IPS-NIHi11 (cell line): ENCODE measurements at regions not wholly inside any gene's neighbourhood (a gene's known extent, or its start where the extent isn't known, plus 50 kb on each side); places are given as distances from the start of the nearest gene placed in this dataset.
"Not testable (repeated sequence)": the region's sequence is repeated elsewhere in the genome, so short reads cannot be mapped to it uniquely, and the experiment has no call there.

Source experiments
- DNase-seq: peaks from one replicate; pipeline ENCODE4 v3.0.0; 2012; ENCODE audit warnings: mixed read lengths, low spot score

- no peak for DNase-seq
Observed at GRCh38 chr2:129810521-129810920, 168.9 kb upstream of the RAB6C start.

- no peak for DNase-seq
Observed at GRCh38 chr2:129812071-129812470, 167.4 kb upstream of the RAB6C start.

GRCh38 chr2:129812654-129813053 lies 166.8 kb upstream of the RAB6C start:
- no peak for DNase-seq

- DNase-seq: no peak
Observed at GRCh38 chr2:129813404-129813803, 166.1 kb upstream of the RAB6C start.

- no peak for DNase-seq
Observed at GRCh38 chr2:129816813-129817574, 162.5 kb upstream of the RAB6C start.

- DNase-seq: no peak
Observed at GRCh38 chr2:129819855-129820254, 159.6 kb upstream of the RAB6C start.

- no peak for DNase-seq
Observed at GRCh38 chr2:129820908-129821307, 158.6 kb upstream of the RAB6C start.

GRCh38 chr2:129821445-129821844 lies 158.0 kb upstream of the RAB6C start:
- DNase-seq: no peak

- DNase-seq: no peak
Observed at GRCh38 chr2:129823044-129823443, 156.4 kb upstream of the RAB6C start.

- DNase-seq: peak; percentile 77
Observed at GRCh38 chr2:129827311-129828090, 152.0 kb upstream of the RAB6C start.

GRCh38 chr2:129828792-129829191 lies 150.7 kb upstream of the RAB6C start:
- no peak for DNase-seq

- DNase-seq: no peak
Observed at GRCh38 chr2:129829588-129829987, 149.9 kb upstream of the RAB6C start.

GRCh38 chr2:129831018-129831417 lies 148.4 kb upstream of the RAB6C start:
- no peak for DNase-seq

- DNase-seq: not testable (repeated sequence)
Observed at GRCh38 chr2:129833465-129833864, 146.0 kb upstream of the RAB6C start.

GRCh38 chr2:129847043-129847442 lies 132.4 kb upstream of the RAB6C start:
- DNase-seq: no peak

- peak; percentile 54 for DNase-seq
Observed at GRCh38 chr2:129849559-129850160, 129.8 kb upstream of the RAB6C start.

- DNase-seq: peak; percentile 25
Observed at GRCh38 chr2:129857200-129857599, 122.3 kb upstream of the RAB6C start.

GRCh38 chr2:129859175-129859574 lies 120.3 kb upstream of the RAB6C start:
- DNase-seq: no peak

GRCh38 chr2:129860088-129860487 lies 119.4 kb upstream of the RAB6C start:
- DNase-seq: no peak

GRCh38 chr2:129861666-129862288 lies 117.7 kb upstream of the RAB6C start:
- DNase-seq: no peak

GRCh38 chr2:129862668-129863067 lies 116.8 kb upstream of the RAB6C start:
- DNase-seq: peak; percentile 30

GRCh38 chr2:129863350-129863749 lies 116.1 kb upstream of the RAB6C start:
- DNase-seq: no peak

GRCh38 chr2:129864719-129865118 lies 114.7 kb upstream of the RAB6C start:
- no peak for DNase-seq
